HepG2 (cell line): ENCODE measurements at regions not wholly inside any gene's neighbourhood (a gene's known extent, or its start where the extent isn't known, plus 50 kb on each side); places are given as distances from the start of the nearest gene placed in this dataset.

Experiments
- ATAC-seq: fragments of 200-7000 bp; cut with Tn5 transposase; 3 replicates; pipeline ENCODE4 v1.9.1; 2020; ENCODE audit warnings: mild to moderate bottlenecking, moderate library complexity
- BruUV-seq: library from RNA; stranded (reverse); fragments of 400-500 nt; replicated peaks from 2 replicates; lab custom pipeline; 2021; lab: Mats Ljungman, UMichigan
- CTCF ChIA-PET: fragments of 300-600 bp; formaldehyde crosslinking; extraction: SDS; loops from one replicate; lab custom pipeline; 2021; ENCODE audit warnings: low total read pairs, inconsistent platforms, low intra/inter-chr PET ratio; lab: Yijun Ruan, JAX
- POLR2A ChIA-PET: fragments of 350-600 bp; sonication (Branson Sonifier 250); formaldehyde crosslinking; loops from one replicate; lab custom pipeline; 2020; ENCODE audit warnings: antibody characterized with exemption, inconsistent platforms; lab: Yijun Ruan, JAX
- DNase-seq: peaks from one replicate; pipeline ENCODE4 v3.0.0-alpha.2; 2015; ENCODE audit warnings: low spot score
- FAIRE-seq: peaks from 3 replicates; lab custom pipeline; 2011; peaks lifted over from hg19 to GRCh38; lab: Jason Lieb, UNC
- H2AFZ ChIP-seq: one replicate; pipeline ENCODE4 v1.6.1; 2011; ENCODE audit warnings: low read length, inconsistent platforms
- H3K27ac ChIP-seq: fragments of 300-600 bp; 3 replicates; pipeline ENCODE4 v1.8.0; 2011; ENCODE audit warnings: mixed run types, mild to moderate bottlenecking, mixed read lengths, low read length, inconsistent platforms; ENCODE audit not compliant: insufficient read depth; ENCODE audit errors: extremely low read length
- H3K27me3 ChIP-seq, 2 experiments: fragments of 200-600 bp in 1 of 2; 2 replicates in 1 of 2; 3 replicates in 1 of 2; pipeline versions ENCODE4 v1.6.0 to v1.8.0; 2011; ENCODE audit warnings: low read length in 2 of 2, mild to moderate bottlenecking in 2 of 2, moderate library complexity in 2 of 2, inconsistent platforms in 1 of 2; ENCODE audit not compliant: insufficient read depth in 2 of 2, control insufficient read depth in 1 of 2
- H3K36me3 ChIP-seq, 2 experiments: fragments of 200-600 bp in 1 of 2; replicated peaks in 1 of 2; 2 replicates in 1 of 2; 3 replicates in 1 of 2; pipeline versions ENCODE4 v1.5.1 to v1.8.0; 2011; ENCODE audit warnings: low read length in 2 of 2, inconsistent platforms in 1 of 2; ENCODE audit not compliant: insufficient read depth in 2 of 2, control insufficient read depth in 1 of 2
- H3K4me1 ChIP-seq: 2 replicates; pipeline ENCODE4 v1.5.1; 2012; ENCODE audit warnings: low read length, inconsistent platforms; ENCODE audit not compliant: insufficient read depth
- H3K4me2 ChIP-seq: 2 replicates; pipeline ENCODE4 v1.6.0; 2011; ENCODE audit warnings: low read depth, low read length, inconsistent platforms
- H3K4me3 ChIP-seq, 3 experiments: fragments of 200-600 bp in 1 of 3; sonication (generic), shearing (Covaris generic) in 1 of 3; replicated peaks in 1 of 3; 2 replicates each; pipeline ENCODE4 v1.5.1; 2011 to 2016; ENCODE audit warnings: low read length in 3 of 3, inconsistent platforms in 2 of 3, low read depth in 2 of 3, mild to moderate bottlenecking in 2 of 3, control low read depth in 1 of 3, mixed read lengths in 1 of 3; ENCODE audit not compliant: insufficient read depth in 1 of 3
- H3K79me2 ChIP-seq: one replicate; pipeline ENCODE4 v1.6.1; 2011; ENCODE audit warnings: low read length, inconsistent platforms; ENCODE audit not compliant: insufficient read depth
- H3K9ac ChIP-seq: 2 replicates; pipeline ENCODE4 v1.6.0; 2011; ENCODE audit warnings: mild to moderate bottlenecking, low read depth, low read length, inconsistent platforms; ENCODE audit not compliant: insufficient read depth
- H3K9me3 ChIP-seq: 2 replicates; pipeline ENCODE4 v1.5.1; 2012; ENCODE audit warnings: mild to moderate bottlenecking, low read length
- H4K20me1 ChIP-seq: 2 replicates; pipeline ENCODE4 v1.6.0; 2011; ENCODE audit warnings: inconsistent platforms, mild to moderate bottlenecking, low read length, moderate library complexity; ENCODE audit not compliant: insufficient read depth
- CCDC6 ChIP-seq: sonication (generic); formaldehyde crosslinking; IDR thresholded peaks from 2 replicates; pipeline ENCODE4 v1.8.1; 2022; ENCODE audit warnings: mild to moderate bottlenecking, missing genetic modification reagents, moderate library complexity
- FOSL2 ChIP-seq: sonication (generic); formaldehyde crosslinking; IDR thresholded peaks from 2 replicates; pipeline ENCODE4 v1.4.0; 2020; ENCODE audit warnings: missing genetic modification reagents
- HOMEZ ChIP-seq: IDR thresholded peaks from 2 replicates; pipeline ENCODE4 v1.6.1; 2016; ENCODE audit warnings: low read depth
- RXRA ChIP-seq: sonication (generic); formaldehyde crosslinking; IDR thresholded peaks from 2 replicates; pipeline ENCODE4 v1.5.1; 2020; ENCODE audit warnings: missing genetic modification reagents
- SETDB1 ChIP-seq: sonication (generic); formaldehyde crosslinking; IDR thresholded peaks from 2 replicates; pipeline ENCODE4 v1.5.1; 2020; ENCODE audit warnings: missing genetic modification reagents, mild to moderate bottlenecking, borderline replicate concordance
- SIX1 ChIP-seq: sonication (generic); formaldehyde crosslinking; IDR thresholded peaks from 2 replicates; pipeline ENCODE4 v1.4.0; 2020; ENCODE audit warnings: missing genetic modification reagents, borderline replicate concordance
- SP5 ChIP-seq: IDR thresholded peaks from 2 replicates; pipeline ENCODE4 v1.6.1; 2016; ENCODE audit warnings: low read depth, borderline replicate concordance
- XBP1 ChIP-seq: sonication (generic); formaldehyde crosslinking; IDR thresholded peaks from 2 replicates; pipeline ENCODE4 v1.5.0; 2020; ENCODE audit warnings: missing genetic modification reagents
- ZEB1 ChIP-seq: IDR thresholded peaks from 2 replicates; pipeline ENCODE4 v1.6.1; 2012; ENCODE audit warnings: mild to moderate bottlenecking, low read depth, inconsistent platforms; ENCODE audit not compliant: insufficient replicate concordance
- ZNF720 ChIP-seq: sonication (generic); formaldehyde crosslinking; IDR thresholded peaks from 2 replicates; pipeline ENCODE4 v1.4.0; 2020; ENCODE audit warnings: missing genetic modification reagents
- ZNF737 ChIP-seq: sonication (generic); formaldehyde crosslinking; IDR thresholded peaks from 2 replicates; pipeline ENCODE4 v1.5.0; 2020; ENCODE audit warnings: missing genetic modification reagents, mild to moderate bottlenecking, borderline replicate concordance
- ZNF83 ChIP-seq: sonication (generic); formaldehyde crosslinking; IDR thresholded peaks from 2 replicates; pipeline ENCODE4 v1.4.0; 2020; ENCODE audit warnings: missing genetic modification reagents, mild to moderate bottlenecking, borderline replicate concordance
- ZNF839 ChIP-seq: sonication (generic); formaldehyde crosslinking; IDR thresholded peaks from 2 replicates; pipeline ENCODE4 v1.4.0; 2020; ENCODE audit warnings: missing genetic modification reagents, mild to moderate bottlenecking, borderline replicate concordance
- WGBS: methylation state at CpG from one replicate; pipeline ENCODE4 v1.1.6; 2017; ENCODE audit warnings: low lambda C conversion rate; 5-methylcytosine and 5-hydroxymethylcytosine counted together
- in situ Hi-C: cut with HindIII; loops from 2 replicates; pipeline ENCODE4 v1.10.0; 2017; ENCODE audit warnings: low pct_unique_long_range_greater_than_20kb; ENCODE audit not compliant: extremely low pct_ligation_motif_present
- intact Hi-C: fragments of 100-400 bp; cut with micrococcal nuclease; formaldehyde crosslinking; loops from one replicate; pipeline ENCODE4 v1.10.0; 2022; ENCODE audit not compliant: unreplicated experiment

- H3K27me3 ChIP-seq, result no peaks in the 10 kb centered on the region
- CTCF ChIA-PET, result no interaction called here
- no peak overlapping the region for H3K4me2 ChIP-seq
- DNase-seq, result no peak
- no peaks in the 10 kb centered on the region for H4K20me1 ChIP-seq
- no peak overlapping the region for H3K27ac ChIP-seq
- no peak overlapping the region for H3K9ac ChIP-seq
- POLR2A ChIA-PET, result no interaction called here
- TF ChIP-seq SIX1, result no peak
- no peak for TF ChIP-seq ZNF737 (CRISPR knock-in tag)
- TF ChIP-seq ZNF720 (CRISPR knock-in tag), result no peak
- TF ChIP-seq XBP1 (CRISPR knock-in tag), result no peak
- TF ChIP-seq, all 625 proteins: peak for 0
- intact Hi-C loops (no loop called here), in situ Hi-C loops (no loop called here)
- no peak for ATAC-seq
- H3K79me2 ChIP-seq, result no peaks in the 10 kb centered on the region
- FAIRE-seq, result no peak
- WGBS, result 0% methylated on average over 3 of the region's 3 CpGs
- H3K9me3 ChIP-seq, result no peaks in the 10 kb centered on the region
- H3K4me3 ChIP-seq, result no peak overlapping the region
- H3K36me3 ChIP-seq, result no peaks in the 10 kb centered on the region
- no peak overlapping the region for H2AFZ ChIP-seq
- BruUV-seq, result no TSS peak
- no peaks in the 10 kb centered on the region for H3K4me1 ChIP-seq
These were observed 248.4 kb upstream of the TTC29 start for GRCh38 chr4:147194114-147194513.

- no TSS peak for BruUV-seq
- whole genome bisulfite sequencing, result 12% methylated on average over 3 of the region's 3 CpGs
- POLR2A ChIA-PET, result no interaction called here
These were observed 248.9 kb upstream of the TTC29 start for GRCh38 chr4:147194604-147195003.

More at GRCh38 chr4:147194604-147195003, 248.9 kb upstream of the TTC29 start:
- Histone ChIP-seq H3K9ac (no peak overlapping the region), H3K79me2 (no peaks in the 10 kb centered on the region), H4K20me1 (no peaks in the 10 kb centered on the region), H3K9me3 (no peaks in the 10 kb centered on the region), H3K36me3 (no peaks in the 10 kb centered on the region), H3K27me3 (no peaks in the 10 kb centered on the region), H3K27ac (no peak overlapping the region), H3K4me3 (no peak overlapping the region), H3K4me2 (no peak overlapping the region), H3K4me1 (no peaks in the 10 kb centered on the region), H2AFZ (no peak overlapping the region)
- ATAC-seq, result no peak
- DNase-seq, result no peak
- TF ChIP-seq FOSL2, result no peak
- no peak for TF ChIP-seq SP5
- TF ChIP-seq RXRA (CRISPR knock-in tag), result no peak
- no peak for TF ChIP-seq HOMEZ (CRISPR knock-in tag)
- no peak for TF ChIP-seq SETDB1
- no peak for TF ChIP-seq ZNF83
- TF ChIP-seq ZNF839 (CRISPR knock-in tag), result no peak
- TF ChIP-seq ZEB1, result no peak
- no peak for TF ChIP-seq CCDC6 (CRISPR knock-in tag)
- no peak for FAIRE-seq
- CTCF ChIA-PET, result no interaction called here
- intact Hi-C loops (no loop called here), in situ Hi-C loops (no loop called here)
